Non-pigmented ciliary epithelial cell (primary cell): ENCODE measurements at regions not wholly inside any gene's neighbourhood (a gene's known extent, or its start where the extent isn't known, plus 50 kb on each side); places are given as distances from the start of the nearest gene placed in this dataset.

Experiments used
- DNase-seq: peaks from one replicate; pipeline ENCODE4 v3.0.0-alpha.2; 2010; ENCODE audit warnings: low read depth

DNA sequence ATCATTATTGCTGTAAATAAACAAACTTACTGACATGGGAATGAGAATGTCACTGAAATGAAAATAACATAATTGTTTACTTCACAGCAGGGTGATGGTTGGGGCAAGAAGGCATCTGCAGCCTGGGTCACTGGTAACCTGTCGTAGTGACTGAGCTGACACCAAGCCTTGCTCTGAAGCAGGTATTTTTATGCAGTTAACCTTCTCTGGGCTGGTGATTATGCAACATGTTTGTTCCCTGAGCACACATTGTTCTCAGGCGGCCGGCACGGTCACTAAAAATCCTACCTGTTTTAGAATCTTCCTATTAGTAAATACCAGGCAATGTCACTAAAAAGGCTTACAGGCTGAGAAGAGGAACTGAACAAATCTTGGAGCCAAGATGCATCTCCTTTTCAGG is 157.7 kb upstream of the NR3C1 start:
- DNase-seq, result no peak

DNA sequence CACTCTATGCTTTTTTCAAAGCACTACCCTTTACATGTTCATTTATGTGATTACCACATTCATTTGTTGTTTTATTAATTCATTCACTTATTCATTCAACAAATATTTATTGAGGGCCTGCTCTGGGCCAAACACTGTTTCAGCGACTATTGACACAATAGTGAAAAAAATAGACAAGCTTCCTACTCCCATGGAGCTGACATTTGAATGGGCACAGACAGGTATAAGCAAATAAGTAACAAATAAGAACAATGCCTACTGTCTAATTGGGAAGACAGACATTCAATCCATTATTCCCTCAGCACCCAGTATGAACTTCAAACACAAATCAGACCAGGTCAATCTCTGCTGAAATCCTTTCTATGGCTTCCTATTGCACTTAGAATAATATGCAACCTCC is 156.9 kb upstream of the NR3C1 start:
- no peak for DNase-seq

GRCh38 chr5:143559586-143560109 is 156.2 kb upstream of the NR3C1 start:
- DNase-seq, result no peak

GRCh38 chr5:143558048-143558447 is 154.6 kb upstream of the NR3C1 start:
- no peak for DNase-seq

DNA sequence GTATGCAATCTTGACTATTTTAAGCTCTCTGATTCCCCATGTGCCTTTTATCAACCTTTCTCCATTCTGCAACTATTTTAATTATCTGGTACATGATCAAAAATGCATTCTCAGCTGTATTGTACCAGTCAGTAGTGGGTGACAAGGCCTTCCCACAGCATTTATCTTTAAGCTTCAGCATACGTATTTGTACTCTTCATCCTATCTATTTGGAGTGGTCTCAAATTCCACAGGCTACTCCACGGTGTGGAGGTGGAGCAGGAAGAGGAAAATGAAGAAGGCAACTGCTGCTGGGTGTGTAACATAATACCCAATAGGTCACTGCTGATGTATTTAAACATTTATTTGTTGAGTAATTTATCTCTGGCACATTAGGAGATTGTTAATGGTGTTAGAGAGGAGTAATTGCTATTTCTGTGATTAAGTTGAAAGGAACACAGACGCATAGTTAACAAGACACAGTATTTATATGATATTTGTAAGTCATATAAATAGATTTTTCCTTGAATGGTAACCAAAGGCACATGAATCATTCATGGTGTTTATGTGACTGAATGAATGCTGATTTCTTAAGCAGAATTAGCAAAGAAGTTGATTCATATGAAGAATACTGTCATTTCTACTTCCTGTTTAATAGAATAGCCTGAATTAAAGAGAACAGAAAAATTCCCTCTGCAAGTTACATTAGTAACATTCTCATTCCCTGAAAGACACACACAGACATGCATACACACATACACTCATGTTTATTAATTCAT is 153.8 kb upstream of the NR3C1 start:
- no peak for DNase-seq

GRCh38 chr5:143554918-143555477 is 151.5 kb upstream of the NR3C1 start:
- no peak for DNase-seq

DNA sequence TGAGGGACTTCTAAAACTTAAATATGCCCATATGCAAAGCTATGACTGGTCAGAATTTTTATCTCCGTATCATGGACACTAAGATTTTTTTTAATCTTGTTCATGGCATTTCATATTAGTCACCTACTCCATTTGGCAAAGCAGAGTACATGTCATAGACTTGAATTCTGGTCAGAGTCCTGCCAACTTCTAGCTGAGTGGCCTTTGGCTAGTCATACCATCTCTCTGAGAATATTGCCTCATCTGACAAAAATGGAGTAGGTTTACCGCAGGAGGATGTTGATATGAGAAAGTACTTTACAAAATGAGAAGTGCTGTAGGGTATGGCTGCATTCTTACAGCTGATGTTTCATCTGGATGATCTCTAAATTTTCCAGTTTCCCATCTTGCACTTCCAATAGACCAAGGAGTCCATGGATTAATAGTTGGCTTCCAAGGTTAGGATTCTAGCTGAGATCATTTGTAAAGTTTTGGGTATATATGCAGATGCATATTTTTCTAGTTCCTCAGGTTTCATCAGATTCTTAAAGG is 150.8 kb upstream of the NR3C1 start:
- peak; percentile 94 for DNase-seq

DNA sequence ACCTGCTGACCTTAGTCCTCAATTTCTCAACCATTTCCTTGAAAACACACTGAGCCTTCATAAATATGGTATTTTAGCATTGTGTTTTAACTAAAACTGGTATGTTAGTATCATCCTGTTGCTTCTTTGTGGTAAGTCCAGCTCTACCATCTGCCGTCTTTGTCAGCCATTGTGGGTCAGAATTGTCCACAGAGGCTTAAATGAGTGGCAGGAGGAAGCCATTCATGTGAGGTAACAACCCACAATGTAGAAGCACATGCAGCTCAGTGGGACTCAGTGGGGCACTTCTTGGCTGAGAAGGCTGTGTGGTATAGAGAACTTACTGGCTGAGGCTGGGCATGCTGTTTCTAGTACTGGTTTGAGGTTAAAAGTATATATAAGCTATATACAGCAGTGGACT is 149.2 kb upstream of the NR3C1 start:
- DNase-seq, result no peak

DNA sequence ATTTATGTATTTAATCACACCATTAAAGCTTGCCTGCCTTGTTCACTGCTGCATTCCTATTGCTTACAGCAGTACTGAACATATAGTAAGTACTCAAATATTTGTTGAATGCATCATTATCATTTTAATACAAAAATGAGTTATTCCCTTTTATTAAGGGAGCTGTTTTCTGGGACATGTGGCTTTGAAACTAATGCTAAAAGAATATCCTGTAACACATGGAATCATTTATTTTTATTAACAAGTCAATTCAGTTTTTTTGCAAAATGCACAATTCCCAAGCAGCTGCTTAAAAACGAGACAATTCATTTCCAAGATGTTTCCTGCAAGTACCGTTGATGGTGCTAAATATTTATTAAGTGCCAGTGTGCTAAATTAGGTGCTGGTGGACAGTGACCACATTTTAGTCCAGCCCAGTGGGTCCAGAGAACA is 148.3 kb upstream of the NR3C1 start:
- no peak for DNase-seq

- DNase-seq, result no peak
Observed at GRCh38 chr5:143550986-143551630, 147.6 kb upstream of the NR3C1 start.

- no peak for DNase-seq
Observed at GRCh38 chr5:143547342-143547741, 143.9 kb upstream of the NR3C1 start.

DNA sequence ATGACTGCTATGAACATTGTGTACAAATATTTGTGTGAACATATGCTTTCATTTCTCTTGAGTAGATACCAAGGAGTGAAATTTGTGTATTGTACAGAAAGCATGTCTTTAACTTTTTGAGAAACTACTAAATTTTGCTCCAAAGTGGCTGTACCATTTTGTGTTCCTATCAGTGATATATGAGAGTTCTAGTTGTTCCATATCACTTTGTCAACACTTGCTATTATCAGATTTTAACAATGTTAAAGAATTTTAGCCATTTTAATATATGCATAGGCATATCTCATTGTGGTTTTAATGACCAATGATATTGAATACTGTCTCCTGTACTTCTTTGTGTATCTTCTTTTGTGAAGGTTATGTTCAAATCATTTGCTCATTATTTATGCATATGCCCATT is 142.9 kb upstream of the NR3C1 start:
- no peak for DNase-seq

- no peak for DNase-seq
Observed at GRCh38 chr5:143544606-143545005, 141.1 kb upstream of the NR3C1 start.

- DNase-seq, result no peak
Observed at GRCh38 chr5:143543358-143544255, 140.1 kb upstream of the NR3C1 start.

DNA sequence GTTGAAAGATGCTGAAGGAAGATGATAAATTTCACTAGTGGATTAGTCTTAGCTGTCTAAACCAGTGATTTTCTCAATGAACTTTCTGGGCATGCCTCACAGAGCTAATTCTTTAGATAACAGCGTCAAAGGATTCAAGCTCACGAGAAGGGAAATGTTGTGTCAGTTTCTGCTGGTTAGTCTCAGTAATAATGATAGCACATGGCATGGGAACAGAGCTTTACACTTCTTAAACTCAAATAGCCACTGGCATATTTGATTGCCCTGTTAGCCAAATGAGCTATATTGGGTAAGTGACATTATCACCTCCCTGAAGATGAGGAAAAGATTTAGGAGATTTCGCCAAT is 139.3 kb upstream of the NR3C1 start:
- DNase-seq, result no peak

DNA sequence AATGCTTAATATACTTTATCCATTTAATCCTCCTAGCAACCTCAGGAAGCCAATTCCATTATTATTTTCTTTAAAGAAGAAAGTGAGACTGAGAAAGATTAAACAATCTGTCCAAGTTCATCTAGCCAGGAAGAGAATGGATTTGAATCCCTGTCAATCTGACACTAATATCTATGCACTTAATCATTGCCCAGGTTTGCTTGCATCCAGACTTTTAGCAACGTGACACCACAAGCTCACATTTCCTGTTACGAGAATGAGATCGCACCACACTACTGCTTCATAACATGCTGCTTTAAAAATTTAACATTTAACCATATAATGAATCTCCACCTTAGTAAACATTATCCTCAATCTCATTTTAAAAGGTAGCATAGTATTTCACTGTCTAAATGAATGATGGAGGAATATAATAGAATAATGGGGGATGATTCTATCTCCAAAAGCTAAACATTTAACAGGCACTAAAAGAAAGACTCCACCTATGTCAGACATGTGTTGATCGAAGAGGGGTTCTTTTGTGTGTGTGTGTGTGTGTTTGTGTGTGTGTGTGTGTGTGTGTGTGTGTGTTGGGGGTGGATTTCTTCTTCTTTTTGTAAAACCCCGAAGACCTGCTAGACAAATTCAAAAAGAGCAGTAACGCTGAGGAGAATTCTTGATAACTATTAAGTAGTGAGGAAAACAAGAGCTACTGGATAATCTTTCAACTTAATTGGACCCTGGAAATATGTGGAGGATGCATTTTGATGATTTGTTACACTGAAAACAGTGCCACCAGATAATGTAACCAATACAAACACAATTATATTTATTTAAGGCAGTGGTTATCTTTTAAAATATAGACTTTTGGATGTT is 138.7 kb upstream of the NR3C1 start:
- DNase-seq, result no peak

- DNase-seq, result no peak
Observed at GRCh38 chr5:143539742-143540141, 136.3 kb upstream of the NR3C1 start.

GRCh38 chr5:143537056-143537455 is 133.6 kb upstream of the NR3C1 start:
- no peak for DNase-seq

- peak; percentile 97 for DNase-seq
Observed at GRCh38 chr5:143536364-143536763, 132.9 kb upstream of the NR3C1 start.

- no peak for DNase-seq
Observed at GRCh38 chr5:143534761-143535154, 131.3 kb upstream of the NR3C1 start.
